Mesenchymal stem cell (in vitro differentiated cells and primary cell): ENCODE measurements at regions not wholly inside any gene's neighbourhood (a gene's known extent, or its start where the extent isn't known, plus 50 kb on each side); places are given as distances from the start of the nearest gene placed in this dataset.

ENCODE experiments used
- DNase-seq: peaks from one replicate; pipeline ENCODE4 v3.0.0-alpha.2; 2013
- H2AFZ ChIP-seq: one replicate; pipeline ENCODE4 v1.6.1; 2013; ENCODE audit warnings: low read depth, mild to moderate bottlenecking, control low read depth, inconsistent platforms, low read length, moderate library complexity
- H2AK5ac ChIP-seq: 2 replicates; pipeline ENCODE4 v1.6.1; 2013; ENCODE audit warnings: low read length, moderate library complexity, mild to moderate bottlenecking, inconsistent platforms; ENCODE audit not compliant: severe bottlenecking
- H2BK120ac ChIP-seq: one replicate; pipeline ENCODE4 v1.6.1; 2013; ENCODE audit warnings: low read depth, mild to moderate bottlenecking, inconsistent platforms, low read length, moderate library complexity
- H2BK12ac ChIP-seq, 2 experiments: one replicate each; pipeline ENCODE4 v1.6.1; 2013; ENCODE audit warnings: inconsistent platforms in 2 of 2, low read length in 2 of 2, mild to moderate bottlenecking in 2 of 2, moderate library complexity in 2 of 2, control low read depth in 1 of 2
- H2BK15ac ChIP-seq: one replicate; pipeline ENCODE4 v1.6.1; 2013; ENCODE audit warnings: mild to moderate bottlenecking, low read depth, inconsistent platforms; ENCODE audit not compliant: poor library complexity, severe bottlenecking
- H2BK5ac ChIP-seq: 2 replicates; pipeline ENCODE4 v1.6.1; 2013; ENCODE audit warnings: low read depth, mild to moderate bottlenecking, low read length, control low read depth, inconsistent platforms; ENCODE audit not compliant: poor library complexity, severe bottlenecking
- H3K14ac ChIP-seq, 2 experiments: one replicate each; pipeline ENCODE4 v1.6.1; 2013; ENCODE audit warnings: inconsistent platforms in 2 of 2, low read length in 2 of 2, control low read depth in 1 of 2, mild to moderate bottlenecking in 1 of 2, moderate library complexity in 1 of 2
- H3K18ac ChIP-seq, 2 experiments: one replicate each; pipeline ENCODE4 v1.6.1; 2013; ENCODE audit warnings: inconsistent platforms in 2 of 2, low read length in 2 of 2, control low read depth in 1 of 2, low read depth in 1 of 2, mild to moderate bottlenecking in 1 of 2
- H3K23ac ChIP-seq, 2 experiments: one replicate each; pipeline ENCODE4 v1.6.1; 2013; ENCODE audit warnings: inconsistent platforms in 2 of 2, low read length in 2 of 2, mild to moderate bottlenecking in 2 of 2, moderate library complexity in 2 of 2, control low read depth in 1 of 2
- H3K27ac ChIP-seq: 2 replicates; pipeline ENCODE4 v1.5.1; 2013; ENCODE audit warnings: mild to moderate bottlenecking, moderate library complexity, low read length, control low read depth, inconsistent platforms; ENCODE audit not compliant: poor library complexity, severe bottlenecking
- H3K27me3 ChIP-seq, 2 experiments: 2 replicates each; pipeline versions ENCODE4 v1.6.1 to v1.7.0; 2013; ENCODE audit warnings: low read length in 2 of 2, mild to moderate bottlenecking in 2 of 2, moderate library complexity in 2 of 2, control low read depth in 1 of 2, inconsistent platforms in 1 of 2; ENCODE audit not compliant: control insufficient read depth in 1 of 2, insufficient read depth in 1 of 2
- H3K36me3 ChIP-seq, 2 experiments: 2 replicates each; pipeline versions ENCODE4 v1.6.1 to v1.7.0; 2013; ENCODE audit warnings: low read length in 2 of 2, control low read depth in 1 of 2, inconsistent platforms in 1 of 2, low read depth in 1 of 2, mild to moderate bottlenecking in 1 of 2; ENCODE audit not compliant: insufficient read depth in 2 of 2, control insufficient read depth in 1 of 2
- H3K4ac ChIP-seq, 2 experiments: one replicate each; pipeline ENCODE4 v1.6.1; 2013; ENCODE audit warnings: inconsistent platforms in 2 of 2, low read length in 2 of 2, mild to moderate bottlenecking in 2 of 2, moderate library complexity in 2 of 2, control low read depth in 1 of 2, low read depth in 1 of 2
- H3K4me1 ChIP-seq: 2 replicates; pipeline ENCODE4 v1.6.1; 2013; ENCODE audit warnings: low read depth, low read length, control low read depth; ENCODE audit not compliant: control insufficient read depth, insufficient read depth
- H3K4me2 ChIP-seq: 2 replicates; pipeline ENCODE4 v1.6.1; 2013; ENCODE audit warnings: low read length, mild to moderate bottlenecking, inconsistent platforms; ENCODE audit not compliant: poor library complexity, severe bottlenecking
- H3K4me3 ChIP-seq, 2 experiments: 2 replicates each; pipeline versions ENCODE4 v1.5.1 to v1.7.0; 2013; ENCODE audit warnings: low read length in 2 of 2, mild to moderate bottlenecking in 2 of 2, control low read depth in 1 of 2, low read depth in 1 of 2; ENCODE audit not compliant: insufficient read depth in 1 of 2
- H3K79me1 ChIP-seq: replicated peaks from 2 replicates; pipeline ENCODE4 v1.6.1; 2013; ENCODE audit warnings: mild to moderate bottlenecking, control low read depth, low read length, inconsistent platforms; ENCODE audit not compliant: poor library complexity, severe bottlenecking
- H3K9ac ChIP-seq: 2 replicates; pipeline ENCODE4 v1.7.0; 2013; ENCODE audit warnings: mild to moderate bottlenecking, low read length, moderate library complexity
- H3K9me3 ChIP-seq: 2 replicates; pipeline ENCODE4 v1.7.0; 2013; ENCODE audit warnings: mild to moderate bottlenecking, low read length; ENCODE audit not compliant: control insufficient read depth
- H4K8ac ChIP-seq: one replicate; pipeline ENCODE4 v1.6.1; 2013; ENCODE audit warnings: inconsistent platforms, mild to moderate bottlenecking, low read length, moderate library complexity
- H4K91ac ChIP-seq: one replicate; pipeline ENCODE4 v1.6.1; 2013; ENCODE audit warnings: mild to moderate bottlenecking, low read length, inconsistent platforms
- WGBS: methylation state at CpG from one replicate; pipeline ENCODE4 v1.1.7; 2013; ENCODE audit warnings: mixed read lengths; 5-methylcytosine and 5-hydroxymethylcytosine counted together

GRCh38 chr4:23332313-23332712, 557.5 kb downstream of the PPARGC1A start:
- Histone ChIP-seq H3K4me2 (no peak overlapping the region), H3K27me3 (no peaks in the 10 kb centered on the region), H3K79me1 (no peaks in the 10 kb centered on the region), H4K8ac (no peak overlapping the region), H3K14ac (no peak overlapping the region), H2BK12ac (no peak overlapping the region), H3K4me3 (no peak overlapping the region), H3K9me3 (no peaks in the 10 kb centered on the region), H3K9ac (no peak overlapping the region), H2BK15ac (no peak overlapping the region), H2AK5ac (no peak overlapping the region), H3K23ac (no peak overlapping the region), H2BK120ac (no peak overlapping the region), H3K4ac (no peak overlapping the region), H3K4me1 (no peaks in the 10 kb centered on the region), H3K36me3 (no peaks in the 10 kb centered on the region), H3K27ac (no peak overlapping the region), H2BK5ac (no peak overlapping the region), H3K18ac (no peak overlapping the region), H2AFZ (no peak overlapping the region), H4K91ac (no peak overlapping the region)
- no peak for DNase-seq
- 83% methylated on average over 2 of the region's 2 CpGs for WGBS

- Histone ChIP-seq H3K18ac (no peak overlapping the region), H3K4me1 (no peaks in the 10 kb centered on the region), H3K14ac (no peak overlapping the region), H4K91ac (no peak overlapping the region), H3K79me1 (no peaks in the 10 kb centered on the region), H3K4ac (no peak overlapping the region), H3K27me3 (no peaks in the 10 kb centered on the region), H2BK15ac (no peak overlapping the region), H2BK5ac (no peak overlapping the region), H2BK12ac (no peak overlapping the region), H4K8ac (no peak overlapping the region), H3K9me3 (no peaks in the 10 kb centered on the region), H3K4me2 (no peak overlapping the region), H3K4me3 (no peak overlapping the region), H2BK120ac (no peak overlapping the region), H3K36me3 (no peaks in the 10 kb centered on the region), H3K9ac (no peak overlapping the region), H2AFZ (no peak overlapping the region), H3K23ac (no peak overlapping the region), H2AK5ac (no peak overlapping the region), H3K27ac (no peak overlapping the region)
- 100% methylated on average over 1 of the region's 1 CpG for WGBS
- DNase-seq = no peak
Observed at GRCh38 chr4:23327120-23327519, 562.7 kb downstream of the PPARGC1A start.

- DNase-seq = peak; percentile 18
- Histone ChIP-seq H2BK120ac (no peak overlapping the region), H3K14ac (no peak overlapping the region), H3K4me1 (no peaks in the 10 kb centered on the region), H3K27ac (no peak overlapping the region), H2AK5ac (no peak overlapping the region), H3K23ac (no peak overlapping the region), H3K4me3 (no peak overlapping the region), H3K9ac (no peak overlapping the region), H3K18ac (no peak overlapping the region), H3K9me3 (no peaks in the 10 kb centered on the region), H3K27me3 (no peaks in the 10 kb centered on the region), H2AFZ (no peak overlapping the region), H3K4ac (no peak overlapping the region), H2BK5ac (no peak overlapping the region), H4K91ac (no peak overlapping the region), H2BK12ac (no peak overlapping the region), H2BK15ac (no peak overlapping the region), H3K79me1 (no peaks in the 10 kb centered on the region), H4K8ac (no peak overlapping the region), H3K4me2 (no peak overlapping the region), H3K36me3 (no peaks in the 10 kb centered on the region)
- WGBS = 76% methylated on average over 2 of the region's 3 CpGs
Observed at GRCh38 chr4:23324021-23324690, 565.7 kb downstream of the PPARGC1A start.

- Histone ChIP-seq H4K8ac (no peak overlapping the region), H2BK12ac (no peak overlapping the region), H2BK5ac (no peak overlapping the region), H3K9ac (no peak overlapping the region), H3K14ac (no peak overlapping the region), H3K4ac (no peak overlapping the region), H3K27me3 (no peaks in the 10 kb centered on the region), H4K91ac (no peak overlapping the region), H3K4me1 (no peaks in the 10 kb centered on the region), H3K27ac (no peak overlapping the region), H2BK120ac (no peak overlapping the region), H2BK15ac (no peak overlapping the region), H2AK5ac (no peak overlapping the region), H3K36me3 (no peaks in the 10 kb centered on the region), H2AFZ (no peak overlapping the region), H3K79me1 (no peaks in the 10 kb centered on the region), H3K4me2 (no peak overlapping the region), H3K18ac (no peak overlapping the region), H3K9me3 (no peaks in the 10 kb centered on the region), H3K4me3 (no peak overlapping the region), H3K23ac (no peak overlapping the region)
- no CpG with 5 or more reads among the region's 1 CpG for WGBS
- no peak for DNase-seq
Observed at GRCh38 chr4:23323436-23323835, 566.4 kb downstream of the PPARGC1A start.
